GM19455 (cell line): ENCODE measurements at regions not wholly inside any gene's neighbourhood (a gene's known extent, or its start where the extent isn't known, plus 50 kb on each side); places are given as distances from the start of the nearest gene placed in this dataset.
"Not testable (repeated sequence)": the region's sequence is repeated elsewhere in the genome, so short reads cannot be mapped to it uniquely, and the experiment has no call there.

Experiments used
- ATAC-seq: cut with Tn5 transposase; IDR thresholded peaks from one replicate; pipeline ENCODE4 v1.9.1; 2021; ENCODE audit not compliant: unreplicated experiment

GRCh38 chr18:78239090-78239457 is 740.5 kb upstream of the SALL3 start:
- ATAC-seq: no peak

- no peak for ATAC-seq
Observed at GRCh38 chr18:78240101-78240500, 739.5 kb upstream of the SALL3 start.

- ATAC-seq: no peak
Observed at GRCh38 chr18:78240627-78241252, 738.9 kb upstream of the SALL3 start.

- no peak for ATAC-seq
Observed at GRCh38 chr18:78241535-78242253, 737.9 kb upstream of the SALL3 start.

- no peak for ATAC-seq
Observed at GRCh38 chr18:78242254-78242643, 737.4 kb upstream of the SALL3 start.

GRCh38 chr18:78242806-78243205 is 736.8 kb upstream of the SALL3 start:
- no peak for ATAC-seq

- no peak for ATAC-seq
Observed at GRCh38 chr18:78244779-78245178, 734.8 kb upstream of the SALL3 start.

GRCh38 chr18:78245451-78245850 is 734.2 kb upstream of the SALL3 start:
- ATAC-seq: no peak

- ATAC-seq: no peak
Observed at GRCh38 chr18:78246050-78246449, 733.6 kb upstream of the SALL3 start.

- no peak for ATAC-seq
Observed at GRCh38 chr18:78246588-78246987, 733.0 kb upstream of the SALL3 start.

- ATAC-seq: no peak
Observed at GRCh38 chr18:78247615-78248289, 731.9 kb upstream of the SALL3 start.

- ATAC-seq: no peak
Observed at GRCh38 chr18:78255013-78255412, 724.6 kb upstream of the SALL3 start.

GRCh38 chr18:78268226-78268988 is 711.2 kb upstream of the SALL3 start:
- no peak for ATAC-seq

- no peak for ATAC-seq
Observed at GRCh38 chr18:78271790-78272189, 707.8 kb upstream of the SALL3 start.

GRCh38 chr18:78273876-78274275 is 705.7 kb upstream of the SALL3 start:
- ATAC-seq: no peak

GRCh38 chr18:78283425-78283824 is 696.2 kb upstream of the SALL3 start:
- ATAC-seq: not testable (repeated sequence)

GRCh38 chr18:78292618-78293380 is 686.8 kb upstream of the SALL3 start:
- ATAC-seq: no peak

GRCh38 chr18:78293540-78293939 is 686.1 kb upstream of the SALL3 start:
- ATAC-seq: no peak

GRCh38 chr18:78293940-78294541 is 685.6 kb upstream of the SALL3 start:
- no peak for ATAC-seq

- ATAC-seq: no peak
Observed at GRCh38 chr18:78295262-78295661, 684.4 kb upstream of the SALL3 start.
